ENCODE measurements at regions not wholly inside any gene's neighbourhood (a gene's known extent, or its start where the extent isn't known, plus 50 kb on each side); places are given as distances from the start of the nearest gene placed in this dataset.

GRCh38 chr20:11117808-11118528, 444.2 kb upstream of the JAG1 start:
- H3K27ac ChIP-seq, result peak overlapping the region; percentile 51
- in situ Hi-C loops (cut with HindIII; ENCODE audit: low pct_ligation_motif_present, low sequenced_read_pairs), result no loop called here
- H3K27me3 ChIP-seq (replicated peaks), result no peaks in the 10 kb centered on the region
- H3K36me3 ChIP-seq (replicated peaks), result no peaks in the 10 kb centered on the region
- DNase-seq, result peak; percentile 95
- TF ChIP-seq CTCF (IDR thresholded peaks at IDR 0.05; ENCODE audit: low read depth, low read length, missing control alignments), result no peak
- H3K4me3 ChIP-seq (ENCODE audit: low read depth, low read length), result no peak overlapping the region

DNA sequence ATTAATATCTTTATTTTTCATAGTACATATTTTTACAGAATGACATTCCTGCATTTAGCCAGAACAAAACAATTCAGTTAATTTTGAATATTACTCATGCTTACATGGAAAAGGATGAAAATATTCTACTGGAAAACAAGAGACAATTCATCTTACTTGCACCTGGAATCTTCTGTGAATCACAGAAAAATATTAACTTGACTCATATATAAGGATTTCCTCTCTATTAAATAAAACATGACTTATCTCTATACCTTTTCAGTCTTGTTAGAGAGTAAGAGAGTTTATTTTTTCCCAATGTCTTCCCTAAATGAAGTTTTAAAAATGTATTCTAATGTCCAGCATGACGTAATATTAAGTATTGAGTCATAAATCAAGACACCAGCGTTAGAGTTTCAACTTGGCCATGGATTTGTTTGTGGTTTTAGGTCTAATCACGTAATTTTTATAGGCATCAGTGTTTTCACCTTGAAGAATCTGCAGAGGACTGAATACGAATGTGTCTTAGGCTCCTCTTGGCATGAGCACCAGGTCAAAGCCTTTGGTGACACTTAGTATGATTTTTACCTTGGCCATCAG, 445.1 kb upstream of the JAG1 start:
- in situ Hi-C loops (cut with HindIII; ENCODE audit: low pct_ligation_motif_present, low sequenced_read_pairs), result no loop called here
- Histone ChIP-seq H3K4me3 (ENCODE audit: low read depth, low read length) (no peak overlapping the region), H3K36me3 (replicated peaks) (no peaks in the 10 kb centered on the region), H3K27me3 (replicated peaks) (no peaks in the 10 kb centered on the region), H3K27ac (no peak overlapping the region)
- DNase-seq, result no peak
- no peak for TF ChIP-seq CTCF (IDR thresholded peaks at IDR 0.05; ENCODE audit: low read depth, low read length, missing control alignments)

GRCh38 chr20:11119573-11119972, 445.8 kb upstream of the JAG1 start:
- H3K36me3 ChIP-seq (replicated peaks), result no peaks in the 10 kb centered on the region
- in situ Hi-C loops (cut with HindIII; ENCODE audit: low pct_ligation_motif_present, low sequenced_read_pairs), result no loop called here
- H3K27me3 ChIP-seq (replicated peaks), result no peaks in the 10 kb centered on the region
- TF ChIP-seq CTCF (IDR thresholded peaks at IDR 0.05; ENCODE audit: low read depth, low read length, missing control alignments), result no peak
- no peak for DNase-seq
- H3K27ac ChIP-seq, result no peak overlapping the region
- no peak overlapping the region for H3K4me3 ChIP-seq (ENCODE audit: low read depth, low read length)

DNA sequence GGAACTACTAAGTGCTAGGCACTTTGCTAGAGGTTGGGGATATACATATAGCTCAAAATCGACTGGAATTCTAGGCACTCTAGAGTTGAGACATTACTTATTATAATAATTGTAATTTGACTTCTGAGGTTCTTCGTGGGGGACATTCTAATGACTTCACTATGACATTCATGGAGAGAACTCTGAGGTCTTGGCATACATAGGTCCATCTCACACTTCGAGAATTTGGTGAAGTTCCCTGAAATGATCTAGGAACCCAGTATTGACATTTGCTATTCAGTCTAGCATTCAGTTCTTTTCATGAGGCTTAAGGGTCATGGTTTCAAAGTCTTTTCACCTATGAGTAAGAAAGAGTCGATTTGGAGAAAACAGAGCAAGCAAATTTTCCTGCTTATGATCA, 446.6 kb upstream of the JAG1 start:
- H3K4me3 ChIP-seq (ENCODE audit: low read depth, low read length), result no peak overlapping the region
- in situ Hi-C loops (cut with HindIII; ENCODE audit: low pct_ligation_motif_present, low sequenced_read_pairs), result no loop called here
- no peak for DNase-seq

DNA sequence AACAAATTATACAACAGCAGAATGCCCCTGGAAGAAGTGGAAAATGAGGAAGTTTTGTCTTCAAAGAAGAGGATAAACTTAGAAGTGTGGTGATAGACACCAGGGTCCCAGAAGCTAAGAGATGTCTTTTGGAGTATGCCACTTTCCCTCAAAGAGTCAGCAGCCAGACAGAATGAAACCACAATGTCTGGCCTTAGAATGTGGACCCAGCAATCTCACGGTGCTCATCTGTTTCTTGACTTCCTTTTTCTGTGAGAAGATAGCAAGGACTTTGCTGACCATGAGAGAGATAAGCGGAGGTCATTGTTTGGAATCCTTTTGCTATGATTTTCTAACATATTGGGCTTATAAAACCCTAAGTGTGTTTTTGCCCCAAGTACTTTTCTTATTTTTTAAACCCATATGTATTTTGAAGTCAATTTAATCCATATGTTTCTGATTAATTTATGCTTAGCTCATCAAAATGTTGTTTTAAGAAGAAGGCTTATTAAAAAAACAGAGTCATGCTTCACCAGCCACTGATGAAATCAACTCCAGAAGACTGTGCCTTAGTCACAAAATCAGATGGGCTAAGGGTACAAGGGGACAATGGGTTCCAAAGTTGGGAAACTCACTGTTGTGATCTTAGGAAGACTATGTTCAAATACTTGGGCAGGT, 451.2 kb upstream of the JAG1 start:
- no peaks in the 10 kb centered on the region for H3K36me3 ChIP-seq (replicated peaks)
- TF ChIP-seq CTCF (IDR thresholded peaks at IDR 0.05; ENCODE audit: low read depth, low read length, missing control alignments), result no peak
- no peaks in the 10 kb centered on the region for H3K27me3 ChIP-seq (replicated peaks)
- in situ Hi-C loops (cut with HindIII; ENCODE audit: low pct_ligation_motif_present, low sequenced_read_pairs), result no loop called here
- no peak overlapping the region for H3K4me3 ChIP-seq (ENCODE audit: low read depth, low read length)
- peak; percentile 51 for DNase-seq
- H3K27ac ChIP-seq, result no peak overlapping the region

More for the DNA sequence above, 446.6 kb upstream of the JAG1 start:
- Histone ChIP-seq H3K27me3 (replicated peaks) (no peaks in the 10 kb centered on the region), H3K36me3 (replicated peaks) (no peaks in the 10 kb centered on the region), H3K27ac (no peak overlapping the region)
- no peak for TF ChIP-seq CTCF (IDR thresholded peaks at IDR 0.05; ENCODE audit: low read depth, low read length, missing control alignments)
